G401 (cell line): ENCODE measurements at regions not wholly inside any gene's neighbourhood (a gene's known extent, or its start where the extent isn't known, plus 50 kb on each side); places are given as distances from the start of the nearest gene placed in this dataset.
"Not testable (repeated sequence)": the region's sequence is repeated elsewhere in the genome, so short reads cannot be mapped to it uniquely, and the experiment has no call there.

Experiments
- DNase-seq: peaks from one replicate; pipeline ENCODE4 v3.0.0-alpha.2; 2015; ENCODE audit warnings: low spot score
- in situ Hi-C: cut with HindIII; loops from 2 replicates; pipeline ENCODE4 v1.10.0; 2016; ENCODE audit warnings: low sequenced_read_pairs, mixed read lengths

GRCh38 chr16:65549689-65550088 is 427.8 kb upstream of the CDH11 start:
- in situ Hi-C loops: not testable (repeated sequence)

GRCh38 chr16:65548470-65548869 is 426.6 kb upstream of the CDH11 start:
- DNase-seq: peak; percentile 5
- in situ Hi-C loops: no loop called here

More at GRCh38 chr16:65549689-65550088, 427.8 kb upstream of the CDH11 start:
- DNase-seq: peak; percentile 19

GRCh38 chr16:65547772-65548446 is 426.0 kb upstream of the CDH11 start:
- DNase-seq: no peak
- in situ Hi-C loops: no loop called here

GRCh38 chr16:65546353-65546791 is 424.5 kb upstream of the CDH11 start:
- in situ Hi-C loops: no loop called here

GRCh38 chr16:65545413-65545956 is 423.6 kb upstream of the CDH11 start:
- in situ Hi-C loops: no loop called here

More at GRCh38 chr16:65546353-65546791, 424.5 kb upstream of the CDH11 start:
- DNase-seq: no peak

GRCh38 chr16:65543781-65544740 is 422.2 kb upstream of the CDH11 start:
- in situ Hi-C loops: no loop called here
- no peak for DNase-seq

More at GRCh38 chr16:65545413-65545956, 423.6 kb upstream of the CDH11 start:
- no peak for DNase-seq

GRCh38 chr16:65541646-65542045 is 419.8 kb upstream of the CDH11 start:
- in situ Hi-C loops: no loop called here
- no peak for DNase-seq

- in situ Hi-C loops: no loop called here
- no peak for DNase-seq
Measured at GRCh38 chr16:65540901-65541300, 419.0 kb upstream of the CDH11 start.

DNA sequence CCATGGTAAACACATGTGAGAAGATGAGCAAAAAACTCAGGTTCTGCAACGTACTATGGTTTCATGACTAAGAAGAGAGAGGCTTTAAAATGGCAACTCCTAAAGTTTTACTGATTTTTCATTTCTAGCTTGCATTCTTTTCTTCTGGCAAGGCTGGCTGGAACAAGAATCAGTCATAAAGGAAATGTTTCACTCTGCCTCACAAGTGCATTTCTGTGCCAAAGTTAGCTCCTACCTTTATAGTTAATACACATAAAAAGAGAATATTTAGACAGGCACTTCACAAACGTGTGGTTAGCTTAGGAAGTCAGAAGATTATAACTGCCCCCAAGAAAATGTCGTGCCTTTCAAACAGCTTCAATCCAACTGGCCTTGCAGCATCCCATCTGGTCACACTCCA is 417.1 kb upstream of the CDH11 start:
- in situ Hi-C loops: no loop called here
- no peak for DNase-seq

DNA sequence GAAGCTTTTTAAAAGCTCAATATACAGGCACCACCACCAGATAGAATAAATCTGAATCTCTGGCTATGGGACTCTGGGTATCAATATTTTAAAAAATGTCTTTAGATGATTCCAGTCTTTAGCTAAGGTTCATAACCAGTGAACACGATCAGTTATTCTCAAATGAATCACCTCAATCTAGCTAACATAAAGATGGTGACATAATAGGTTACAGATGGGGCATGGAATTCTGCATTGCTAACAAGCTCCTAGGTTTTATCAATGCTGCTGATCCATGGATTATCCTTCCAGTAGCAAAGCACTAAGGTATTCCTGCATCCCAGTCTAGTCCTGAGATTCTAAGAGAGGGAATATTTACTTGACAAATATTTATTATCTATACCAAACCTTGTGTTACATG is 415.5 kb upstream of the CDH11 start:
- no peak for DNase-seq
- in situ Hi-C loops: no loop called here

DNA sequence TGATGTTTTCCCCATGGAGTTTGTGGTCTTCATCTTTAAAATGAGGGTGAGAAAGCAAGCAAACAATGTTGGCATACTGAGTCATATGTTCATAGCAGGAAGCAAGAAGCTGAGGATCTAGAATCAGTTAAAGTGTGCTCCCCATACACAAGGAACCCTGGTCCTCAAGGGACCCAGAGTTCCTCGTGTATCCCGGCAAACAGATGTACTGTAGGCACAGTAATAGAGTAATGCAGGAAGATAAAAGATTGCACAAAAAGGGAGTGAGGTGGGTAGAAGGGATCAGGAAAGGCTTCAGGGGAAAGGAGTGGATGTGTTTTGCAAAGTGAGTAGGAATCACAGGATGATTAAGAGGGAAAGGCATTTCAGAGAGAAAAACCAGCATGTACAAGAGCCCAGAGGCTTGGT is 412.3 kb upstream of the CDH11 start:
- DNase-seq: no peak
- in situ Hi-C loops: no loop called here

GRCh38 chr16:65532846-65533245 is 411.0 kb upstream of the CDH11 start:
- in situ Hi-C loops: no loop called here
- no peak for DNase-seq

- DNase-seq: peak; percentile 2
- in situ Hi-C loops: no loop called here
Measured at GRCh38 chr16:65532258-65532657, 410.4 kb upstream of the CDH11 start.

DNA sequence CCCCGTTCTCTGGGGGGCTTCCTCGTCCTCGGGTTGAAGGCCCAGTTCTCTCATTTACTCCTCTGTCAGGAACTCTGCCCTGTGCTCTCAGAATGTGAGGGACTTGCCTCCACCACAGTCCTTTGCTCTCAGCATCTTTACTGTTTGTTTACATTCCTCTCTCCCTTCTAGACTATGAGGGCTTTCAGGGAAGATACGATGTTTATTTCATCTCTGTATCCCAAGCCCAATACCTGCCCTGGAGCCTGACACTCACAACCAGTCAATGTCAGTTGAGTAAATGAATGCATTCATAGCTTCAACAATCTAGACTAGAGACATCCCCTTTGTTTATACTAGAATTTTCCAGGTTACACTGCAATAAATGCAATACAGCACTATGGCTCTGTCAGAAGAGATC is 409.6 kb upstream of the CDH11 start:
- in situ Hi-C loops: no loop called here

GRCh38 chr16:65525707-65526106 is 403.8 kb upstream of the CDH11 start:
- no peak for DNase-seq
- in situ Hi-C loops: no loop called here

More for the DNA sequence above, 409.6 kb upstream of the CDH11 start:
- no peak for DNase-seq

- in situ Hi-C loops: no loop called here
- no peak for DNase-seq
Measured at GRCh38 chr16:65524997-65525396, 403.1 kb upstream of the CDH11 start.

GRCh38 chr16:65524231-65524630 is 402.4 kb upstream of the CDH11 start:
- no peak for DNase-seq
- in situ Hi-C loops: no loop called here

DNA sequence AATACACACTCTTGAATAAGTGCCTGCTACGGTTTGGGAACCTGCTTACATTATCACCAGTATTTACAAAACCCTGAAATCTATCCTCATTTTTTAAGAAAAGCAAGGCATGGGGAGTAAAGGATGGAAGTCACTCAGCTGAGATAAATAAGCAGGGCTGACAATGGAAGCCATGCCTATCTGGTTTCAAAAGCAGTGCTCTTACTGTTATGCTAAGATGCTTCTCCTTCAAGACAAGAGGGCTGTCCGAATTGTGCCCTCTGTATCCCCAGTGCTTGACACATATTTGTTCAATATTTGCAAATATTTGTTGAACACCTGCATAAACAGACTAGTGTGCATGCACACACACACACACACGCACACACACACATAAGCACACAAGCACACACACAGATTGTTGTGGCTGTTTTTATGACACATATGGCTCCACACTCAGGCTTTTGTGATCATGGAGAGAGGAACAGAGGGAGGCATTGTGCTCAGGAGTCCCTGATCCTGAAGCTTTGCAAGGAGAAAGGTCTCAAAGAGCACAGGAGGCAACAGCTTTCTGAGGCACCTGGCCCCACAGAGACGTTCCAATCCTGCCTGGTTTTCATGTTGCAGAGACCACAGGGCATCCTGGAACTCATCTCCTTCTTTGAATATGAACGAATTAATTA is 401.6 kb upstream of the CDH11 start:
- no peak for DNase-seq
- in situ Hi-C loops: no loop called here

DNA sequence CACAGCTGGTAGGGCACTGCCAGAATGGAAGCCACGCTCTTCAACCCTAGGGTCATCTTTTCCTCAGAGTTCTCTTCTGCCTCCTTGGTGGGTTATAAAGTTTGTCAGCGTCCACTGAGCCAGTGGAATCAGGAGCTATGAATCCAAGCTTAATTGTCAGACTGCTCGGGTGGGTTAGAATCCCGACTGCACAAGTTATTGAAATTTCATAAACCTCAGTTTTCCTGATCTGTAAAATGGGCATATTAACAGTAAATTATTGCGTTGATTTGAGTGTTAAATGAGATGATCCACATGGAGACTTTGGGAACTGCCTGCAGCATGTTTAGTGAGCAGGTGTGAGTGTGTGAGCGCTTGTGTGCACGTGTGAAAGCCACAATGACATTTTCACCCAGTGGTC is 400.5 kb upstream of the CDH11 start:
- DNase-seq: no peak
- in situ Hi-C loops: no loop called here
